Psoas muscle (tissue), 7 donors: ENCODE measurements at regions not wholly inside any gene's neighbourhood (a gene's known extent, or its start where the extent isn't known, plus 50 kb on each side); places are given as distances from the start of the nearest gene placed in this dataset.

Experiments used
- ATAC-seq, 4 donors: fragments of 200-7000 bp; cut with Tn5 transposase; one replicate each; pipeline ENCODE4 v1.9.1; 2020; ENCODE audit warnings: moderate library complexity in 3 of 4, mild to moderate bottlenecking in 2 of 4
- DNase-seq, 2 donors: peaks; one replicate each; pipeline ENCODE4 v3.0.0-alpha.2; 2020
- H3K27ac ChIP-seq: fragments of 200-600 bp; one replicate; pipeline ENCODE4 v1.8.0; 2022
- H3K27me3 ChIP-seq, 3 donors: fragments of 200-600 bp in 1 of 3; one replicate each; pipeline versions ENCODE4 v1.6.1 to v1.8.0; 2013 to 2022; ENCODE audit warnings: low read length in 2 of 3, mild to moderate bottlenecking in 2 of 3, moderate library complexity in 1 of 3; ENCODE audit not compliant: insufficient read depth in 3 of 3
- H3K36me3 ChIP-seq, 2 donors: fragments of 200-600 bp in 1 of 2; one replicate each; pipeline versions ENCODE4 v1.6.1 to v1.8.0; 2013 to 2022; ENCODE audit warnings: low read depth in 1 of 2, mild to moderate bottlenecking in 1 of 2, moderate library complexity in 1 of 2; ENCODE audit not compliant: insufficient read depth in 1 of 2
- H3K4me1 ChIP-seq: fragments of 200-600 bp; one replicate; pipeline ENCODE4 v1.8.0; 2022
- H3K4me3 ChIP-seq: fragments of 200-600 bp; one replicate; pipeline ENCODE4 v1.8.0; 2022; ENCODE audit warnings: mild to moderate bottlenecking
- H3K9me3 ChIP-seq: fragments of 200-600 bp; one replicate; pipeline ENCODE4 v1.8.0; 2022
- CTCF ChIP-seq: fragments of 200-600 bp; IDR thresholded peaks from one replicate; pipeline ENCODE4 v1.8.0; 2022; ENCODE audit warnings: antibody characterized with exemption
- WGBS, 3 donors: extraction: QIAGEN DNeasy Blood & Tissue Kit; methylation state at CpG; one replicate each; pipeline versions ENCODE4 v1.1.6 to v1.1.7; 2013; 5-methylcytosine and 5-hydroxymethylcytosine counted together
- intact Hi-C, 2 donors: fragments of 100-400 bp; cut with DNase I; formaldehyde crosslinking; loops; one replicate each; pipeline versions ENCODE4 v1.11.0 to v1.14.2; 2022
- donor health status: healthy with polysubstance abuse.
- donor health status: DM: no; HTN: no; CAD: no; lungs with moderate emphysema.
- donor health status: Bipolar disorder and iron deficiency.
- donor health status: healthy.
- donor health status: DM: yes; HTN: yes; CAD: no.
- donor health status: DM: no; HTN: no; CAD: no.
- donor health status: DM: yes; HTN: yes; CAD: no.

DNA sequence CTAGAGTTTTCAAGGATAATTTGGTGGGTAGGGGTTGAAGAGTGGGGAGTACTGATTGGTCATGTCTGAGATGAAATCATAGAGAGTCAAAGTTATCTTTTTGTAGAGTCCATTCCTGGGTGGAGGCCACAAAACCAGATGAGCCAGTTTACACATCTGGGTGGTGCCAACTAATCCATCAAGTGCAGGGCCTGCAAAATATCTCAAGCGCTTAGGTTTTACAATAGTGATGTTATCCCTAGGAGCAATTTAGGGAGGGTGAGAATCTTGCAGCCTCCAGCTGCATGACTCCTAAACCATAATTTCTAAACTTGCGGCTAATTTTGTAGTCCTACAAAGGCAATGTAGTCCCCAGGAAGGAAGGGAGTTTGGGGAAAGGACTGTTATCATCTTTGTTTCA is 988.3 kb upstream of the LCORL start:
- 70 to 79% (median 73%) methylated on average over 2 of the region's 2 CpGs for WGBS, 3 donors
- H3K36me3 ChIP-seq = no peaks in the 10 kb centered on the region
- no peak overlapping the region for H3K27ac ChIP-seq
- DNase-seq = no peak
- no peaks in the 10 kb centered on the region for H3K9me3 ChIP-seq
- no peak for ATAC-seq
- intact Hi-C loops = no loop called here
- no peak overlapping the region for H3K4me3 ChIP-seq
- no peak for TF ChIP-seq CTCF
- H3K27me3 ChIP-seq = no peaks in the 10 kb centered on the region
- no peaks in the 10 kb centered on the region for H3K4me1 ChIP-seq

GRCh38 chr4:19005211-19005610 is 983.7 kb upstream of the LCORL start:
- no peak for TF ChIP-seq CTCF
- H3K4me1 ChIP-seq = no peaks in the 10 kb centered on the region
- no peaks in the 10 kb centered on the region for H3K36me3 ChIP-seq
- no peak overlapping the region for H3K4me3 ChIP-seq
- 24 to 30% (median 27%) methylated on average over 1 of the region's 1 CpG for WGBS, 3 donors
- DNase-seq = no peak
- H3K27me3 ChIP-seq = no peaks in the 10 kb centered on the region
- no peak for ATAC-seq
- no peak overlapping the region for H3K27ac ChIP-seq
- H3K9me3 ChIP-seq = no peaks in the 10 kb centered on the region
- intact Hi-C loops = no loop called here

DNA sequence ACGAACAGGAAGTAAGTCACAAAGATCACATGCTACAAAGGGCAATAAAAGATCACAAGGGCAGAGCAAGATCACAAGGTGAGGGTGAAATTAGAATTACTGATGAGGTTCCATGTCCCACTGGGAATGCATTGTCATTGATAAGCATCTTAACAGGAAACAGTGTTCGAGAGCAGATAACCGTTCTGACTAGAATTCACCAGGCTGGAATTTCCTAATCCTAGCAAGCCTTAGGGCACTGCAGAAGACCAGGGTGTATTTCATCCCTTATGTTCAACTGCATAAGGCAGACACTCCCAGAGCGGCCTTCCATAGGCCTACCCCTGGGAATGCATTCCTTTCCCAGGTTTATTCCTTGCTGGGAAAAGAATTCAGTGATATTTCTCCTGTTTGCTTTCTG is 980.6 kb upstream of the LCORL start:
- no peak overlapping the region for H3K4me3 ChIP-seq
- H3K9me3 ChIP-seq = no peaks in the 10 kb centered on the region
- no peaks in the 10 kb centered on the region for H3K27me3 ChIP-seq
- intact Hi-C loops = no loop called here
- no peak overlapping the region for H3K27ac ChIP-seq
- WGBS, 3 donors = 70 to 73% (median 71%) methylated on average over 4 of the region's 4 CpGs
- no peak for TF ChIP-seq CTCF
- no peak for DNase-seq
- H3K4me1 ChIP-seq = no peaks in the 10 kb centered on the region
- ATAC-seq = no peak
- no peaks in the 10 kb centered on the region for H3K36me3 ChIP-seq

DNA sequence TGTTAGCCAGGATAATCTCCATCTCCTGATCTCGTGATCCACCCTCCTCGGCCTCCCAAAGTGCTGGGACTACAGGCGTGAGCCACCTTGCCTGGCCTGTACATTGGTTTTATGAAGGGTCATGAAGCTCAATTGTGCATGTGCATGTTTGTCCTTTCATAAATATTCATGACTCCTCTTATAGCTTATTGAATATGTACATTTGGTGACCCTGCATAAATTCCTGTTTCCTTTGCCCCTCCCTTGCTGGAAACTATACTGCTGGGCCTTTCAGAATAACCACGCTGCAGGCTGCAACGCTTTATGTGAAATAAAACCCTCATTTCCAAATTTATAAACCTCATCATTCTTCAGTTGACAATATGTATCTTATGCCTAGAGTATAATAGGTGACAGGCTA is 978.0 kb upstream of the LCORL start:
- 92 to 98% (median 94%) methylated on average over 5 of the region's 5 CpGs for WGBS, 3 donors
- Histone ChIP-seq H3K36me3 (no peaks in the 10 kb centered on the region), H3K9me3 (no peaks in the 10 kb centered on the region), H3K27me3 (no peaks in the 10 kb centered on the region), H3K4me1 (no peaks in the 10 kb centered on the region), H3K27ac (no peak overlapping the region), H3K4me3 (no peak overlapping the region)
- ATAC-seq (no peak), DNase-seq (no peak)
- no peak for TF ChIP-seq CTCF
- intact Hi-C loops = no loop called here

DNA sequence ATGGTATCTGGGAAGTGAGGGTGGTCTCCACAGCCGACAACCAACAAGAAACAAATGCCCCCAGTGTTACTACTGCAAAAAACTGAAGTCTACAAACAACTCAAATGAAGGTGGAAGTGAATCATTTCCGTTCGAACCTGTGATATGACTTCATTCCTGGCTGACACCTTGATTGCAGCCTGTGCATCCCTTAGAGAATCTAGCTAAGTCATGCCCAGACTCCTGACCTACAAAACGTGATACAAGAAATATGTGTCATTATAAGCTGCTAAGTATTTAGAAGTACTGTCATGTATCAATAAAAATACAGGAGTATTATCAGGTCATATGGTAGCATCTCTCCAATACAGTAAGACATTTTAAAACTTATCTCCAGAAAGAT is 959.7 kb upstream of the LCORL start:
- WGBS, 3 donors = 69 to 87% (median 77%) methylated on average over 4 of the region's 4 CpGs
- intact Hi-C loops = no loop called here

More for the DNA sequence above, 959.7 kb upstream of the LCORL start:
- DNase-seq = no peak
- no peak overlapping the region for H3K4me3 ChIP-seq
- H3K36me3 ChIP-seq = no peaks in the 10 kb centered on the region
- no peak for TF ChIP-seq CTCF
- H3K9me3 ChIP-seq = no peaks in the 10 kb centered on the region
- no peak for ATAC-seq
- no peak overlapping the region for H3K27ac ChIP-seq
- H3K4me1 ChIP-seq = no peaks in the 10 kb centered on the region
- H3K27me3 ChIP-seq = no peaks in the 10 kb centered on the region
